Trophoblast cell (in vitro differentiated cells and primary cell): ENCODE measurements at regions not wholly inside any gene's neighbourhood (a gene's known extent, or its start where the extent isn't known, plus 50 kb on each side); places are given as distances from the start of the nearest gene placed in this dataset.

Experiments used
- DNase-seq, 2 donors: peaks; one replicate each; pipeline ENCODE4 v3.0.0-alpha.2; 2016
- H2AFZ ChIP-seq: 2 replicates; pipeline ENCODE4 v1.6.1; 2013; ENCODE audit warnings: low read length, moderate library complexity, mild to moderate bottlenecking; ENCODE audit not compliant: insufficient read depth, poor library complexity
- H2AK5ac ChIP-seq: 2 replicates; pipeline ENCODE4 v1.6.1; 2013; ENCODE audit warnings: mild to moderate bottlenecking, low read length
- H2BK120ac ChIP-seq: 2 replicates; pipeline ENCODE4 v1.6.1; 2013; ENCODE audit warnings: low read length, mild to moderate bottlenecking, moderate library complexity; ENCODE audit not compliant: insufficient read depth, poor library complexity
- H2BK12ac ChIP-seq: 2 replicates; pipeline ENCODE4 v1.6.1; 2013; ENCODE audit warnings: mild to moderate bottlenecking, low read length, moderate library complexity
- H2BK5ac ChIP-seq: 2 replicates; pipeline ENCODE4 v1.6.1; 2013; ENCODE audit warnings: low read length, low read depth, moderate library complexity, mild to moderate bottlenecking; ENCODE audit not compliant: poor library complexity
- H3K14ac ChIP-seq: 2 replicates; pipeline ENCODE4 v1.6.1; 2013; ENCODE audit warnings: mild to moderate bottlenecking, low read length
- H3K18ac ChIP-seq: 2 replicates; pipeline ENCODE4 v1.6.1; 2013; ENCODE audit warnings: mild to moderate bottlenecking, low read length
- H3K23ac ChIP-seq: 2 replicates; pipeline ENCODE4 v1.6.1; 2013; ENCODE audit warnings: low read length
- H3K27ac ChIP-seq: 2 replicates; pipeline ENCODE4 v1.5.1; 2013; ENCODE audit warnings: low read depth, mild to moderate bottlenecking, inconsistent platforms, low read length, moderate library complexity
- H3K27me3 ChIP-seq: 2 replicates; pipeline ENCODE4 v1.6.1; 2013; ENCODE audit warnings: inconsistent platforms, mild to moderate bottlenecking, low read length, moderate library complexity; ENCODE audit not compliant: insufficient read depth
- H3K36me3 ChIP-seq, 2 experiments: 1 replicate in 1 of 2; 2 replicates in 1 of 2; pipeline ENCODE4 v1.6.1; 2013; ENCODE audit warnings: low read length in 2 of 2, mild to moderate bottlenecking in 2 of 2, moderate library complexity in 1 of 2; ENCODE audit not compliant: insufficient read depth in 2 of 2, control insufficient read depth in 1 of 2
- H3K4ac ChIP-seq: 2 replicates; pipeline ENCODE4 v1.6.1; 2013; ENCODE audit warnings: low read depth, mild to moderate bottlenecking, low read length, moderate library complexity
- H3K4me1 ChIP-seq, 2 experiments: 1 replicate in 1 of 2; 2 replicates in 1 of 2; pipeline ENCODE4 v1.6.1; 2013; ENCODE audit warnings: low read length in 2 of 2, mild to moderate bottlenecking in 2 of 2, moderate library complexity in 1 of 2; ENCODE audit not compliant: insufficient read depth in 2 of 2, control insufficient read depth in 1 of 2
- H3K4me2 ChIP-seq: 2 replicates; pipeline ENCODE4 v1.6.1; 2013; ENCODE audit warnings: inconsistent platforms, mild to moderate bottlenecking, low read length, moderate library complexity
- H3K4me3 ChIP-seq: 2 replicates; pipeline ENCODE4 v1.5.1; 2013; ENCODE audit warnings: mild to moderate bottlenecking, low read depth, low read length, inconsistent platforms
- H3K79me1 ChIP-seq: one replicate; pipeline ENCODE4 v1.6.1; 2013; ENCODE audit warnings: low read length
- H3K79me2 ChIP-seq: 2 replicates; pipeline ENCODE4 v1.6.1; 2013; ENCODE audit warnings: low read length, mild to moderate bottlenecking; ENCODE audit not compliant: control insufficient read depth, insufficient read depth, poor library complexity
- H3K9ac ChIP-seq: 2 replicates; pipeline ENCODE4 v1.6.1; 2013; ENCODE audit warnings: mild to moderate bottlenecking, low read length
- H3K9me3 ChIP-seq: 2 replicates; pipeline ENCODE4 v1.6.1; 2013; ENCODE audit warnings: low read depth, mild to moderate bottlenecking, control low read depth, inconsistent platforms, low read length; ENCODE audit not compliant: insufficient read depth
- H4K12ac ChIP-seq: 2 replicates; pipeline ENCODE4 v1.6.1; 2013; ENCODE audit warnings: low read depth, mild to moderate bottlenecking, low read length, moderate library complexity
- H4K8ac ChIP-seq: 2 replicates; pipeline ENCODE4 v1.6.1; 2013; ENCODE audit warnings: low read depth, mild to moderate bottlenecking, low read length, moderate library complexity
- H4K91ac ChIP-seq: one replicate; pipeline ENCODE4 v1.6.1; 2013; ENCODE audit warnings: low read depth, mild to moderate bottlenecking, low read length, moderate library complexity
- WGBS: extraction: QIAGEN DNeasy Blood & Tissue Kit; methylation state at CpG from one replicate; pipeline ENCODE4 v1.1.7; 2013; ENCODE audit warnings: missing lambda C conversion rate; ENCODE audit not compliant: insufficient read length, insufficient coverage; ENCODE audit errors: extremely low coverage; 5-methylcytosine and 5-hydroxymethylcytosine counted together

GRCh38 chr2:223251656-223252229 lies 199.8 kb downstream of the KCNE4 start:
- Histone ChIP-seq H3K4me1 (no peaks in the 10 kb centered on the region), H3K4me3 (no peak overlapping the region), H3K79me2 (peaks cover under 1% of the 10 kb centered on the region), H3K27ac (no peak overlapping the region), H4K12ac (no peak overlapping the region), H3K4me2 (no peak overlapping the region), H3K9me3 (no peaks in the 10 kb centered on the region), H2BK5ac (no peak overlapping the region), H2AFZ (no peak overlapping the region), H2BK120ac (no peak overlapping the region), H3K4ac (no peak overlapping the region), H4K91ac (peak overlapping the region; percentile 4), H3K27me3 (no peaks in the 10 kb centered on the region), H3K18ac (no peak overlapping the region), H3K79me1 (no peaks in the 10 kb centered on the region), H3K23ac (no peak overlapping the region), H3K14ac (no peak overlapping the region), H3K36me3 (no peaks in the 10 kb centered on the region), H3K9ac (no peak overlapping the region), H2AK5ac (no peak overlapping the region), H2BK12ac (peak overlapping the region; percentile 18), H4K8ac (no peak overlapping the region)
- no peak for DNase-seq
- WGBS, result no CpG with 5 or more reads among the region's 10 CpGs

DNA sequence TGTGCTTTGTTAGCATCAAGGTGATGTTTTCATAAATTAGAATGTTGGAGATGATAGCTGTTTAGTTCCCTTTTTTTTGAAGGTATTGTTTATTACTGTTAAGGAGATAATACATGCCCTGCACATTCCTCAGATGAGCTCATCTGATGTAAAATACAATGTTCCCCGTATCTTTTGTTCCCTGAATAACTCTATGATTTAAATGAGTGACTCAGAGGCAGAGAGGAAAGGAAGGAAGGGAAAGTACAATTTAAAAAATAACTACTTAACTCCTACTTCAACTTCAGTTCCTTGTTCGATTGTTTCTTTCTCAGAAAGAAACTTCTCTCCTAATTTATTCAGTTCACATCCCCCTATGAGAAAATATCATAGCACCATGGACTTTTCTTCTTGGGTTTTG lies 208.7 kb downstream of the KCNE4 start:
- Histone ChIP-seq H4K8ac (no peak overlapping the region), H2AFZ (no peak overlapping the region), H2BK120ac (no peak overlapping the region), H2AK5ac (no peak overlapping the region), H3K36me3 (peaks cover 0 to 4% of the 10 kb centered on the region in 2 experiments), H4K91ac (no peak overlapping the region), H3K18ac (no peak overlapping the region), H3K79me1 (peaks cover 28% of the 10 kb centered on the region), H2BK12ac (no peak overlapping the region), H3K79me2 (peaks cover 5% of the 10 kb centered on the region), H3K27ac (peak overlapping the region; percentile 44), H3K27me3 (no peaks in the 10 kb centered on the region), H3K9me3 (peaks cover 2% of the 10 kb centered on the region), H3K9ac (no peak overlapping the region), H4K12ac (no peak overlapping the region), H3K14ac (no peak overlapping the region), H3K4me3 (no peak overlapping the region), H3K4me2 (no peak overlapping the region), H3K23ac (no peak overlapping the region), H3K4ac (no peak overlapping the region), H3K4me1 (peaks cover 10 to 12% of the 10 kb centered on the region in 2 experiments), H2BK5ac (no peak overlapping the region)
- no peak for DNase-seq
- no CpG with 5 or more reads among the region's 2 CpGs for WGBS

- H3K4me2 ChIP-seq, result no peak overlapping the region
- WGBS, result no CpG with 5 or more reads among the region's 6 CpGs
- H2BK120ac ChIP-seq, result no peak overlapping the region
- no peak overlapping the region for H3K23ac ChIP-seq
- peaks cover 0 to 4% of the 10 kb centered on the region in 2 experiments for H3K36me3 ChIP-seq
- peaks cover 30% of the 10 kb centered on the region for H3K79me1 ChIP-seq
- H2AFZ ChIP-seq, result no peak overlapping the region
- peak overlapping the region; percentile 96 for H2BK5ac ChIP-seq
- peak overlapping the region; percentile 99 for H3K27ac ChIP-seq
- H3K4me3 ChIP-seq, result no peak overlapping the region
- no peak overlapping the region for H3K9ac ChIP-seq
- no peak overlapping the region for H4K8ac ChIP-seq
- no peak overlapping the region for H3K4ac ChIP-seq
- H3K79me2 ChIP-seq, result peaks cover 5% of the 10 kb centered on the region
- H2AK5ac ChIP-seq, result no peak overlapping the region
- H2BK12ac ChIP-seq, result no peak overlapping the region
- peak overlapping the region; percentile 92 for H4K91ac ChIP-seq
- DNase-seq, result peak; percentile 76 to 82
- peaks cover 2% of the 10 kb centered on the region for H3K9me3 ChIP-seq
- H4K12ac ChIP-seq, result no peak overlapping the region
- H3K4me1 ChIP-seq, result peaks cover 10 to 12% of the 10 kb centered on the region in 2 experiments
- no peaks in the 10 kb centered on the region for H3K27me3 ChIP-seq
- no peak overlapping the region for H3K18ac ChIP-seq
- no peak overlapping the region for H3K14ac ChIP-seq
These were observed 211.0 kb downstream of the KCNE4 start for GRCh38 chr2:223262946-223263345.

DNA sequence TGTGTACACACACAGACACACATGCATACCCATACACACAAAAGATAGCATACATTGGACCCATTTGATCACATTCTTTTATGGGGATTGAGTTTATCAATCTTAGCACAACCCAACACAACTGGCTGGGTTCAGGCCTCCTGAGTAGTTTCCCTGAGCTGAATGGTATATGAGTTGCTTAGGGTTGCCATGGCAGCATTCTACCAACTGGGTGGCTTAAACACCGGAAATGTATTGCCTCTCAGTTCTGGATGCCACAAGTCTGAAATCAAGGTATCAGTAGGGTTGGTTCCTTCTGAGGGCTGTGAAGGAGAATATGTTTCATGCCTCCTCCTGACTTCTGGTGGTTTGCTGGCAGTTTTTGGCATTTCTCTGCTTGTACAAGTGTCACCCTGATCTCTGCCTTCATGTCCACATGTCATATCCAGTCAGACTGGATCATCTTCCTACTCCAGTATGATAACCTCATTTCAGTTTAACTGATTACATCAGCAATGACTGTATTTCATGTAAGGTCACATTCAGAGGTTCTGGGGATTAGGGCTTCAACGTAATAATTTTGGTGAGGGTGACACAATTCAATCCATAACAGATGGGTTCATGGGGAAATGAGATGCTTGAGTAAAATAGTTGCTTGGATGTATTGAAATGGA lies 212.7 kb downstream of the KCNE4 start:
- peak overlapping the region; percentile 16 for H3K4ac ChIP-seq
- peaks cover 2% of the 10 kb centered on the region for H3K79me2 ChIP-seq
- peak overlapping the region; percentile 96 for H2BK120ac ChIP-seq
- peak overlapping the region; percentile 88 for H3K18ac ChIP-seq
- H3K4me3 ChIP-seq, result no peak overlapping the region
- no peaks in the 10 kb centered on the region for H3K27me3 ChIP-seq
- peak overlapping the region; percentile 33 for H3K27ac ChIP-seq
- peak overlapping the region; percentile 96 for H2BK5ac ChIP-seq
- peak overlapping the region; percentile 23 for H3K14ac ChIP-seq
- H3K36me3 ChIP-seq, result no peaks in the 10 kb centered on the region
- peak overlapping the region; percentile 97 for H4K91ac ChIP-seq
- no peak overlapping the region for H3K23ac ChIP-seq
- peak overlapping the region; percentile 23 for H2AFZ ChIP-seq
- peak overlapping the region; percentile 100 for H2BK12ac ChIP-seq
- no CpG with 5 or more reads among the region's 2 CpGs for WGBS
- H3K4me1 ChIP-seq, result peaks cover 10 to 12% of the 10 kb centered on the region in 2 experiments
- no peak overlapping the region for H3K4me2 ChIP-seq
- peak overlapping the region; percentile 76 for H4K8ac ChIP-seq
- H3K79me1 ChIP-seq, result peaks cover 22% of the 10 kb centered on the region
- peak overlapping the region; percentile 20 for H2AK5ac ChIP-seq
- H4K12ac ChIP-seq, result no peak overlapping the region
- H3K9me3 ChIP-seq, result peaks cover 2% of the 10 kb centered on the region
- DNase-seq, result peak; percentile 4 to 64
- H3K9ac ChIP-seq, result no peak overlapping the region
